22Rv1 (cell line): ENCODE measurements at regions not wholly inside any gene's neighbourhood (a gene's known extent, or its start where the extent isn't known, plus 50 kb on each side); places are given as distances from the start of the nearest gene placed in this dataset.
A peak's percentile ranks its signal among the peaks of the same experiment; 100 is the strongest.

Source experiments
- CTCF ChIP-seq: fragments of 450-650 bp; IDR thresholded peaks from 2 replicates; pipeline ENCODE4 v1.5.1; 2017; ENCODE audit warnings: mild to moderate bottlenecking
- ZFX ChIP-seq: fragments of 450-650 bp; IDR thresholded peaks from 2 replicates; pipeline ENCODE4 v1.6.1; 2017; ENCODE audit warnings: antibody characterized with exemption, borderline replicate concordance

- peak; percentile 76 for TF ChIP-seq CTCF
- no peak for TF ChIP-seq ZFX
These were observed 494.9 kb upstream of the LRATD1 start for GRCh38 chr2:14137643-14138042.
